ENCODE measurements at regions not wholly inside any gene's neighbourhood (a gene's known extent, or its start where the extent isn't known, plus 50 kb on each side); places are given as distances from the start of the nearest gene placed in this dataset.

DNA sequence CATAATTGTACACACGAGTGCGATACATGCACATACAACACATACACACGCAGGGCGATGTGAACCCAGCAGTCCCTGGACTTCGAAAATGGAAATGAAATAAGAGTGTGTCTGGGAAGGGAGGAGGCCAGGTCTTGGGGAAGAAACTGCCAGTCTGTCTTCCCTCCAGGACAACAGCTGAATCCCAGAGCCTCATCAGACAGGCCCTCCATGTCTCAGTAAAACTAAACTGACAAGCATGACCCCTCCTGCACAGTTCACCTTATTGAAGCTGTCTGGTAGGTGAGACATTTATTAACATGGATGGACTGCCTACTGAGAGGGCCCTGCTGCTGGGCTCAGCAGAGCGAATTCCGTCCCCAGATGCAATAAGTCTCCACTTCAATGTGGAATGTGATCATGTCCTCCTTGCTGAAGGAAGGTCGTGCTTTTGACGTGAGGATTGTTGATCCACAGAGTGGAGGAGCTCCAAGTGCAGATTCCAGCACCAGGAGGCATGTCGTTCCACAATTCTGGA lies 117.4 kb downstream of the SOX9 start:
- Mint-ChIP-seq H3K27ac (ENCODE audit: unreplicated experiment) (no peak overlapping the region), H3K4me1 (ENCODE audit: unreplicated experiment) (peaks cover 17% of the 10 kb centered on the region), H3K4me3 (ENCODE audit: unreplicated experiment) (no peak overlapping the region), H3K36me3 (ENCODE audit: low read depth, unreplicated experiment) (no peaks in the 10 kb centered on the region), H3K27me3 (ENCODE audit: unreplicated experiment) (peaks cover 5% of the 10 kb centered on the region), H3K9me3 (ENCODE audit: unreplicated experiment) (no peaks in the 10 kb centered on the region)
- TF ChIP-seq CTCF (IDR thresholded peaks at IDR 0.05; ENCODE audit: unreplicated experiment) = no peak
- DNase-seq (ENCODE audit: low spot score) = no peak

GRCh38 chr17:72239548-72239947 lies 118.7 kb downstream of the SOX9 start:
- no peak for TF ChIP-seq CTCF (IDR thresholded peaks at IDR 0.05; ENCODE audit: unreplicated experiment)
- Mint-ChIP-seq H3K36me3 (ENCODE audit: low read depth, unreplicated experiment) (no peaks in the 10 kb centered on the region), H3K9me3 (ENCODE audit: unreplicated experiment) (no peaks in the 10 kb centered on the region), H3K4me3 (ENCODE audit: unreplicated experiment) (no peak overlapping the region), H3K4me1 (ENCODE audit: unreplicated experiment) (peaks cover 17% of the 10 kb centered on the region), H3K27me3 (ENCODE audit: unreplicated experiment) (peaks cover 7% of the 10 kb centered on the region), H3K27ac (ENCODE audit: unreplicated experiment) (no peak overlapping the region)
- DNase-seq (ENCODE audit: low spot score) = no peak

DNA sequence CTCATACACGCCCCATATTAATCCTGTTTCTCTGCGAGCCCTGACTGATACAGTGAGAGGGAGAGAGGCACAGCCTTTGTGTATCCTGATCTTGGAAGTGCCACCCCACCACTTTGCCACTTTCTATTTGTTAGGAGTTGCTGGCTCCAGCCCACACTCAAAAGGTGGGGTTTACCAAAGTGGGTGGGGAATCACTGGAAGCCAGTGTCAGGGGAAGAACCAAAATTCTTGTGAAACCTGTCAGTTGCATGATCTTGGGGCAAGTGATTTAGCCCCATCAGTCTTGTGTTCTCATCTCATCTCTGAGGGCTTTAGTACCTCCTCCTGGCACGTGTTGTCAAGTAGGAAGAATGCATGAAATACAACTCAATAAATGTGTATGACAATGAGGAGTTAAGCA lies 119.5 kb downstream of the SOX9 start:
- H3K27me3 Mint-ChIP-seq (ENCODE audit: unreplicated experiment) = peaks cover 4% of the 10 kb centered on the region
- H3K36me3 Mint-ChIP-seq (ENCODE audit: low read depth, unreplicated experiment) = no peaks in the 10 kb centered on the region
- DNase-seq (ENCODE audit: low spot score) = no peak
- no peak for TF ChIP-seq CTCF (IDR thresholded peaks at IDR 0.05; ENCODE audit: unreplicated experiment)
- no peaks in the 10 kb centered on the region for H3K9me3 Mint-ChIP-seq (ENCODE audit: unreplicated experiment)
- H3K27ac Mint-ChIP-seq (ENCODE audit: unreplicated experiment) = no peak overlapping the region
- peaks cover 17% of the 10 kb centered on the region for H3K4me1 Mint-ChIP-seq (ENCODE audit: unreplicated experiment)
- H3K4me3 Mint-ChIP-seq (ENCODE audit: unreplicated experiment) = no peak overlapping the region

- no peak for TF ChIP-seq CTCF (IDR thresholded peaks at IDR 0.05; ENCODE audit: unreplicated experiment)
- Mint-ChIP-seq H3K4me3 (ENCODE audit: unreplicated experiment) (no peak overlapping the region), H3K27me3 (ENCODE audit: unreplicated experiment) (peaks cover 3% of the 10 kb centered on the region), H3K4me1 (ENCODE audit: unreplicated experiment) (no peaks in the 10 kb centered on the region), H3K27ac (ENCODE audit: unreplicated experiment) (no peak overlapping the region), H3K9me3 (ENCODE audit: unreplicated experiment) (no peaks in the 10 kb centered on the region), H3K36me3 (ENCODE audit: low read depth, unreplicated experiment) (no peaks in the 10 kb centered on the region)
- DNase-seq (ENCODE audit: low spot score) = no peak
These were observed 123.7 kb downstream of the SOX9 start for GRCh38 chr17:72244494-72244893.

DNA sequence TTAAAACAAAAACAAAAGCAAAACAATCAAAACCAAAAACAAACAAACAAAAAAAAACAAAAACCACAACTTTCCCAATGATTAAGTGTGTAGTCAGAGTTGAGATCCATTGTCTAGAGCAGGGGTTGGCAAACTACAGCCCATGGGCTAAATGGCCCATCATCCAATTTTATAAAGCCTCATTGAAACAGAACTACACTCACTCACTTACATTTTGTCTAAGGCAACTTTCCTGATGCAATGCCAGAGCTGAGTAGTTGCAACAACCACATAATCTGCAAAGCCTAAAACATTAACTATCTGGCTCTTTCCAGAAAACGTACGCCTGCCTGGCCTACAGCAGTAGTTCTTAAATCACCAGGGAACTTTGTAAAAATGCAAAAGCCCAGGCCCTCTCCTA lies 124.1 kb downstream of the SOX9 start:
- Mint-ChIP-seq H3K27me3 (ENCODE audit: unreplicated experiment) (peaks cover 3% of the 10 kb centered on the region), H3K9me3 (ENCODE audit: unreplicated experiment) (no peaks in the 10 kb centered on the region), H3K36me3 (ENCODE audit: low read depth, unreplicated experiment) (no peaks in the 10 kb centered on the region), H3K4me1 (ENCODE audit: unreplicated experiment) (no peaks in the 10 kb centered on the region), H3K27ac (ENCODE audit: unreplicated experiment) (no peak overlapping the region), H3K4me3 (ENCODE audit: unreplicated experiment) (no peak overlapping the region)
- no peak for TF ChIP-seq CTCF (IDR thresholded peaks at IDR 0.05; ENCODE audit: unreplicated experiment)
- no peak for DNase-seq (ENCODE audit: low spot score)
